AG08396 (cell line): ENCODE measurements at regions not wholly inside any gene's neighbourhood (a gene's known extent, or its start where the extent isn't known, plus 50 kb on each side); places are given as distances from the start of the nearest gene placed in this dataset.

ENCODE experiments used
- DNase-seq: peaks from one replicate; pipeline ENCODE4 v3.0.0; 2012; ENCODE audit warnings: low spot score, mixed read lengths

DNA sequence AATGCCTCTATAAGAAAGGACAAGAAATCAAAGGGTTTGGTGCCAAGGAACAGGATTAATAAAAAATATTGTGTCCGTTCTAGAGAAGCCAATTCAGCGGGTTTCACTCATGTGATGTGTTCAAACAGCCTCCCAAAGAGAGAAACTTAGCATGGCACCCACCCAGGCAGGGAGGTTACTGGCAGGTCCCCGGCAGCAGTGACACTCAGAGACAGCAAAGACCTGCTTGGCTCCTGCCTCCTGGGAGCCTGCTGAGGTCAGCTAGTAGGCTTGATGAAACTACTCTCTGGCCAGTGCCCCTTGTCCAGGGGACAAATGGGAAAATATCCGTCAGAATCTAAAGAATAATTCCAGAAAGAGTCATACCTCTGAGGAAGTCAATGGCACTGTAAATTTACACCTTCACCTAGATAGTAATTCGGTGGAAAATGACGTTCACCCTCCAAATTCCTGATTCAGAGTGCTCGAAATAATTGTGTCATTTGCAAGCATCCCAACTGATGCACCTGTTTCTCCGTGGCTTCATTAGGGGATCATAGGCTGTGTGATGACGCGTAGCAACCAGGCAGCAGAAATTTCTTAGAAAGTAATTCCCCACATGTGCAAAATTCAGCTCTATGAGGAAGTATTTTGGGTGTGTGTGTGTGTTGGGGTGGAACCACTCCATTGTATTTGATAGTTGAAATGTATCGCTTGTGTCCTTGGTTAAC, 481.5 kb upstream of the ZFHX3 start:
- no peak for DNase-seq

DNA sequence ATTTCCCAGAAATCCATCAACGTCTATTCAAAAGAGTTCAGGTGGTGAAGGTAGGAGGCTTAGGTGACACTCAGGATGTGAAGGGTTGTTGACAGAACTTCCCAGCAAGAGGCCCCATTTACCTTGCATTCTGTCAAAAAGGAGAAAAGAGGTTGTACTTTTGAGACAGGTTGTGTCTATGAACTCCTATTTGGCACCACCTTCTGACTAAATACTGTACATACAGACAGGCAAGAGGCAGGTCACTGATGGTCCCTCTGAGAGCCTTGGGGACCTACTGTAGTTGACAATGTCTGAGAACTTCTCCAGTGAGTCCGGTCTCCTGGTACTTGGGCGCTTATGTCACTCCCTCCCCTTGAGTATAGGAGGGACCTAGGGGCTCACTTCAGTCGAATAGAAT, 479.3 kb upstream of the ZFHX3 start:
- no peak for DNase-seq

DNA sequence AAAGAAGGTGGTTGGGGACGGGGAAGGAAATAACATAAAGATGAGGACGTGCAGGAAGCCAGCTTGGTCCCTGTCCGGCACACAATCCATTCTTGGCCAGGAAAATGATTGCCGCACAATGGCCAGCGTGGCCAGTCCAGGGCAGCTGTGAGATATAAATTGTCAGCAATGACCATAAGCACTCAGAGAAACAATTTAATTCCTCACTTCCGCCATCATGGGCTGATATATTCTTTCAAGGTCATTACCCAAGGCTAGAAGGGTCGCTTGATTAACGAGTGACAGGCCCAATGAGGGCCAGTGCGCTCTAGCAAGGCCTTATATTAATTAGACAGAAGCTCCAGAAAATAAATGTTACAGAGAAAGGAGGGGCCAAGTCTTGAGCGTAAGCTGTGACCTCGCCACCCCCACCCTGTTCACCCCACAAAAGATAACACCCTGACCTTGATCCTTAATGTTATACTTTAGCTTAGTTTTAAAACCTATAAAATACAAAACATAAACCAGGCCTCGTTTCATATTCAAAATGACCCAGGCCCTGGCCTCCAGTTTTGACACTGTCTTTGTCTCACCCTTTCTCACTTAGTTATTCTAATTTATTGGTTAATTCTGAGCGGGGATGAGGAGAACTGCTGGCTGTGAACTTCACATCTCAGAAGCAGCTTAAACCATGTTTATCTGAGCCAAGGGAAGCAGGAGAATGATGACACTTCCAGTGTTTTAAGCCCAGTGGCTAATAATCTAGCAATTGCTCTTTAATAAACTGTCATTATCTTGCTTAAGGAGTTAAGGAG, 478.3 kb upstream of the ZFHX3 start:
- no peak for DNase-seq

DNA sequence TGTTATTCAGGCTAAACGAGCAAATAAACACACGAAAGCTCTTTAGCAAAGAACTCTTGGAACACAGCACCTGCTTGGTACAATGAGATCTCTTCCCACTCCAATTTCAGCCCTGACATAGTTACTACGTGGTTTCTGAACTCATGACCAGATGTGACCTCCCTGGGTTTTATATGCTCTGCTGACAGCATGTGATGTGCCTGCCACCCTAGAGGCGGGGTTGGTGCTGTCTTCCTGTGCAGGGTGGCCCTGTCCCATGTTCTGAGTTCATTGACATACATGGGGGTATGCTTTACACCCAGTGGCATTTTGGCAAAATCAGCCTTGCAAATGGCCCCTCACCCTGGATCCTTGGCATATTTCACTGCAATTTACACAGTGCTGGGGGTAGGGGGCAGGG, 475.3 kb upstream of the ZFHX3 start:
- no peak for DNase-seq

DNA sequence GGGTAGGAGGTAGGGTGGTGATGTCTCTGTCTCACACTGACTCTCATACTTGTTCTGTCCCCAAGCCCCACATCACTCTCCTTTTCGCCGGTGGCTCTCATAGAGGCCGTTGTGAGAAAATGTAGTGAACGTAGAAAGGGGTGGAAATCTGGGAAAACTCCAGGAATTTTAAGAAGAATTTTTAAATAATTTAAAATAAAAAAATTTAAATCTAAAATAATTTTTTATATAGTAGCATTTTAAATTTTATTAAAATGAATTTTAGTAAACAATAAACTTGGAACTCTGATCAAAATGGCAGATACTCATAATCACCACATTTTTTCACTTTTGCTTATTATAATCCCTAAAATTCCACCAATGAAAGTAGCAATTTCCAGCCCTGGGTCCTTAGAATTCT, 473.6 kb upstream of the ZFHX3 start:
- DNase-seq = no peak

DNA sequence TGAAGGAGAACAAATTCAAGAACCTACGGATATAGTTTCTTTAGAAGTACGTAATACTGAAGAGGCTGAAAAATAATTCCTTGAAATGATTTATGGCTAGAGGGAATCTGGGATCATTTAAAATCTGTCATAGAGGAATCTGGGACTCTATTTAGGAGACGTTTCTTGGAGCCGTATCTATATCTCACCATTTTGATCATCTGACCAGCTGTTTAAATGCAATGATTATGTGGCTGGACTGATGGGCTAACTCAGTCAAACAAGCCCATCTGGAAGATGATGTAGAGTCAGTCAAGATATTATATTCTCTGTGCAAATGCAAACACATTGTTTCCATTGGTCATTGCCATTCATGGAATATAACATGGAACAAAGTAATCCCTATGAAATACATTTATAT, 467.7 kb upstream of the ZFHX3 start:
- DNase-seq = no peak

DNA sequence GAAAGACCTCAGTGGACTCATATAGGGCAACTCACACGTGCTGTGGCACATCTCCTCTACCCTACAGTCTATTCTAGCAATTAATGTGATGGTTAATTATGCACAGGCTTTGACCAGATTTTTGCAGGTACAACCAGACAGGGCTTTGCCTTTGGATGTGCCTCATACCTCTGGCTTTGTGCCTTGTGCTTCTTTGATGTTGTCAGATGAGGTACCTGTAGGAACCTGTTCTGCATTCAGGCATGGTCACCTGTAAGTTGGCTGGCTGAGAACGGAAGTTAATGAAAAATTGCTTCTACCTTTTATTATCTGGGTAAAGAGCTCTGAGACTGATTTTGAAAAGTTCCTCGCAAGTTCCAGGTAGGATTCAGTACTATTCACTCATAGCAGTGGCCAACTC, 462.9 kb upstream of the ZFHX3 start:
- DNase-seq = no peak

DNA sequence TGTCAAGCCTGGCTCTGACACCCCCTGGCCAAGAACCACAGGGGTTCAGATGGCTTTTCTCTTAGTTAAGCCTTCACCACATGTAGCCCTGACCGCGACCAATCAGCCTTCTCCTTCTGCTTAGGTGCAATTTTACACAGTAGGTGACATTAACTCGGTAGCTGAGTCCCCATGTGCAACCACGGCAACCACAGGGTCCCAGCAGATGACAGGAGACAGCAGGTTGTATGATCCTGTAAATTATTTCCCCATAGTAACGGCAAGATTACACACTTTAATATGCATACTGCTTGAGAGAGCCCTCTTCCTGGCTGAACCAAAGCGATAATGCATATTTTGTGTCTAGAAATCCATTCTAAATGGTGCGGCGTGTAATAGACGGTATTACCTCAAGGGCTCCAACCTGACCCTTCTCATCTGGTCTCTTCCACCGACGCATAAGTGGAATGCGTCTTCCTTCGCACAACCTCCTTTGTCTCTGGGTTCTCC, 458.7 kb upstream of the ZFHX3 start:
- no peak for DNase-seq

DNA sequence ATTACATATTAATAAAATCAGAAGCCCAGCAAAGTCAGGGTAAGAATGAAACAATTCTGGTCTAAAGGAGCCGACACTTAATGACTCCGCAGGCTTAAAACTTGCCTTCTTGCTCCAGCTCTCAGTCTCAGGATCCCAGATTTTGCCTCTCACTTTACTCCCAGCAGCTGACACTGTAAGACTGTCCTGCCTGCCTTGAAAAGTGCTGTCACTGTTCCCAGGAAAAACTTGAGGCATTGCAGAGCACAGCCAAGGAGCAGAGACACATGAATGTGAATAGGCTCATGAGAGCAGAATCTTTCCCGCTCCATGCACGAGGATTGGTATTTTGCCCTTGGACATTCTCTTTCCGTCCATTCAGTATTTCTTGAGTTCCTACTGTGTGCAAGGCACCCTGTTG, 457.6 kb upstream of the ZFHX3 start:
- no peak for DNase-seq

DNA sequence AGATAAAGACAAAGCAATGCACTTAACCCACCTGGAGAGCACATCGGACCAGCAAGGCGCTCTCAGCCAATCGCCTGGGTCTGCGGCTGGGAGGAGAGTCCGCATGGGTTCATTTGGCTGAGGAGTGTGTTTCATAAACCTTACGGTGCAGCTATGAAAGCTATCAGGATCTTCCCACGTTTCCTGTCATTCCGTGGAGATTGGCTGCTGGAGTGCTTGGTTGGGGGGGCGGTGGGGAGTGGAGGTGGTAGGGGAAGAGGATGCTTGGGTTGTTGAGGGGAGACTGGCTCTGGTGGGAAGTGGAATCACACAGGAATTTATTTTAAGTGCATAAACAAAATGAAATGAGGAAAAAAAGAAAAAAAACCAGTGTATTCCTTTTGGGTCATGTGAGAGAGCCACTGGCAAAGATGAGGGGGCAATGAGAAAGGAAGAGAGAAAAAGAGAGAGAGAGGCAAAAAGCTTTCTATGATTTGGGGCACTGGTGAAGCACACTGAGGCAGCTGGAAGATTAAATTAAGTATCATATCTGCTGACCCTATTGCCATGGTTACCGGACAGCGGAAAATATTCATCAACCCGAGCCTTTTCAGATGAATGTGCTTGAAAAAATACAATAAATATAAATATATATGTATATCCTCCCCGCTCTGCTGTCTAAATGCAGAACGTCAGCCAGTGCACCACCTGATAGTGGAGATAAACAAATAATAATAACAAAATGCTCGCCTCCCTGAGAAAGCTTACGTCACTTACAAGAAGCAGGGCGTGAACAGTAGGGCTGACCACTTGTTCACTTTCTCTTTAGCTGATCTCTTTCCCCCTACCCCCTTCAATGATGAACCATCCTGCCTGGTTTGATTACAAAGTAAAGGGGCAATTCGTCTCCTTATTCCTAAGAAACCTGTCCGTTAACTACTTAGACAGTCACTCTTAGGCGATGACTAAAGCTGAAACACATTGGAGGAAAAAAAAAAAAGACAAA, 457.0 kb upstream of the ZFHX3 start:
- DNase-seq = no peak

DNA sequence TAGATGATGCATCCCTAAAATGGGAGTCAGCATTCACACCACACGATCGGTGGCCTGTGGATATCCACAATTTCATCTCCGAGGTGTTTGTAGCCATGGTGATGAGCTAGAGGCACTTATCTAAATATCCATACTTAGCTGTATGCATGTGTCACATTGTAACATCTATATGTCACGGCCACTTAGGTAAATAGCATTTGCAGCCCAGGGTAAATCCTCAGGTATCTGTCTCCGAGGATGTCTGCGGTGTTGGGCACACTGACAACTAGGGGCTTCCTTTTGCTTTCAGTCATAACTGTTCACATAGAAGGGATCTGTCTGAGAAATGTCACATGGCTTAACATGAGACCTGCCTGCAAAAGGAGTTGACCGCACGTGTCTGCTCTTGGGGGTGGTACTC, 455.2 kb upstream of the ZFHX3 start:
- no peak for DNase-seq

DNA sequence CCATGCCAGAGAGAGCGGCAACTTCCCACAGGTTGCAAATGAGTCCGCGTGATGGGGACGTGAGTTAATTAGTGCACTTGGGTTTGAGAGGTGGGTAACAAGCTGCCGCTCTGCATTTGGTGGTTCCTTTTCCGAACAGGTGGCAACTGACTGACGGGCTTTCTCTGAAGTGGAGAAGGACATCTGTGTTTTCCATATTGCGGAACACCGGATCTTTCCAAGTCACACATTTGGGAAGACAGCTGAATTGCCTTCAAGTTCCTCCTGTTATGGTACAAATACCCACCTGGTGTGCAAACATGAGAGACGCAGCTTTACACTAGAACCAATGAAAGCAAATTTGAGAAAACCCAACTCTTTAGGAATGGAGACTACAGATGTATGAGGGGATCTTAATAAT, 451.3 kb upstream of the ZFHX3 start:
- no peak for DNase-seq

DNA sequence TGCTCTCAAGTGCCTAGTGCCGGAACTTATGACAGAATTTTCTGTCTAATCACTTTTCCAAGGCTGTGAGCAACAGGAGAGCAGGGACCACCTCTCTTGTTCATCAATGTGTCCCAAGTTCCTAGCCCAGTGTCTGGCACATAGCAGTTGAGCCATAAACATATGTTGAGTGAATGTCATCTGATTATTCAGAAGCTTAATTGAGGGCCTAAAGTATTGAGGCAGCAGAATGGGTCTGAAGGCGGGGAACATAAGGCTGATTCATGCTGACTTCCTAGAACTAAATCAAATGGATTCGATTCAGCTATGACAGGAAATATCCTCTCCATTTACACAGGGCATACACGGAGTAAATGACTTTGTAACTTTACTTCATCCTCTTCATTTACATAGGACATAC, 438.0 kb upstream of the ZFHX3 start:
- DNase-seq = no peak

DNA sequence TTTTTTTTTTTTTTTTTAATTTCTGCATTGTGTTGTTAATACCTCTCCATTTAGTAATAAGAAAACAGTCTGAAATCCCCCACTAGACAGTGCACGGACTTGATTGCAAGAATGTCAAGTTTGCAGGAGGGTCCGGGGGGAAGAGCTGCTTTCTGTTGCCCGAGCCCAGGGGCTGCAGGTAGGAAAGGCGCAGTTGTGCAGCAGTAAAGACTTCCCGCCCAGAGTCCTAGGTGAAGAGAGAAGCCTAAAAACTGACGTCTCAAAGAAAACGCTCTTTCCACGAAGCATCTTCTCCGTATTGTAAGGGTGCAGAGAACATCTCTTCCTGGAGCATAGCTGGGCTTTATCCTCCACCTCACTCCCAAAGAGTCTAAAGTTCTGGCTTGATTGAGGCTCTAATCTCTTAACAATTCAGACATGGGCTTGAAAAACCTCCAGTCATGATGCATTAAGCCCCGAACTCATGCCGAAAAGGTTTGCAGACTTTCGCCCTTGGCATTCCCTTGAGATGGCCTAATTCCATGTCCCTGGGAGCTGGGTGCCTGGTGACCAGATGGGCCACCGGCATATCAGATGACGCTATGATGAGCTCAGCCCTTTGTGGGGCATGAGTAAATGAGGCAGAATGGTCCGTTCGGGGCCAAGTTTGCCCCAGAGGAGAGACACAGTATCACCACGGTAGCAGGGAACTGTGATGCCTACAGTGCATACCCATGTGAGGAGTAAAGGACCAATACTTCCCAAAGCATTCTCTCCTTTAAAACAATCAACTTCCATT, 436.2 kb upstream of the ZFHX3 start:
- no peak for DNase-seq

DNA sequence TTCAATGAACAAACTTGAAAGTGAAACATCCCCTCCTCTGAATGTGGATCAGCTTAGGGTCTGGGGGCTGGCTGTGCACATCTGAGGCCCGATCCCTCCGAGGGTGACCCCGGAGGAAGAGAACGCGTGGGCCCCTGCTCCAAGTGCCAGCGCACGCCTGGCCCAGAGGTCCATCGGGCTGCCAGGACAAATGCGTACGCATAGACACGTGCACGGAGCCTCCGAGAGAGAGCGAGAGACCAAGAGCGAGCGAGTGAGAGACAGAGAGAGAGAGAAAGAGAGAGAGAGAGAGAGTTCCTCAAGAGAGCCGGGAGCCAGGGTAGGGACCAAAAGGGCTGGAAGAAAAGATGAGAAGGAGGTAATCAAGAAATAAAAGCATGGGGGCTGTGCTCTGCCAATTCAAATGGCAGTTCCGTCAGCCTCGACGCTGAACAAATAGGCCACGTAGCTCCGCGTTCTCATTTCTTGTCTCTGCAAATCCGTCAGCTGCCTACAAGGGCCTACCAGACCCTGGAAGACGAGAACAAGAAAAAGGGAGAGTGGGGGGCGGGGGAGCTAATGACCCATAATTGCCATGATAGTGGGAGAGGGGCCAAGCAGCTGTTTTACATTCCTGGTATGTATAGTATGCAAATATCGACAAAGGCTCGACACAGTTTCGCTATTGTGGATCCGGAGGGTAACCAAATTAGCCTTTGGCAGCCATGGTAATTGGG, 435.3 kb upstream of the ZFHX3 start:
- no peak for DNase-seq

DNA sequence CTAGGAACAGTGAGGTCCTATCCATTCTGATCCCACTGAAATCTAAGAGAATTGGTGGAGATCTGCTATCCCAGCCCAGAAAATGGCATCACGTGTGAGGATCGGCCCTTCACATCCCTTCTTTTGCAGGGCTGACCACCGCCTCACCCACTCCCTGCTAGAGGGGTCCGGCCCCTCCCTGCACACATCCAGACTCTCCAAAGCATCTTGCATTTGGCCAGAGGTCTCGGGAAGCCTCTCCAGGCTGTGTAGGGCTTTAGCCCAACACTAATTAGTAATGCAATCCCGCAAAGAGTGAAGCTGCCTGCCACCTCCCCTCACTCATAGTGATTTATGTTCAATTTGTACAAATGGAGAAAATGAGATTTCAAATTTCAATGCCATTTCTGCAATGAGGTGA, 434.4 kb upstream of the ZFHX3 start:
- no peak for DNase-seq

DNA sequence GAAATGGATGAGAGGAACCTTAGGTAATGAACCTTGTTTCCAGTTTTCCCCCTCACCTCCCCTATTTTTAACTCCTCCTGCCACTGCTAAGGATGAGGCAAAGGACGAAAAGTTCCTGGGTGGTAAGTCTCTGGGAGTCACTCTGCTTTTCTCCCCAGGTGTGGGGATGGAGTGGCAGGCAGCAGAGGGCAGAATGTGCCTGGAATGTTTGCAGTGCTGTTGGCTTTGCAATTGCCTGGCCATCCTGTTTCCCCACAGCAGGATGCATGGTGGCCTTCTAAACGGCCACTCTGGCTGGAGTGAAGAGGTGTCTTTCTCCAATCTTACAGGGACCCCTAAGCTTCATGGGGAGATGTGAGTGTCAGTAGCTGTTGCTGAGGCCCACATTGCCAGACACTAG, 432.5 kb upstream of the ZFHX3 start:
- DNase-seq = no peak

DNA sequence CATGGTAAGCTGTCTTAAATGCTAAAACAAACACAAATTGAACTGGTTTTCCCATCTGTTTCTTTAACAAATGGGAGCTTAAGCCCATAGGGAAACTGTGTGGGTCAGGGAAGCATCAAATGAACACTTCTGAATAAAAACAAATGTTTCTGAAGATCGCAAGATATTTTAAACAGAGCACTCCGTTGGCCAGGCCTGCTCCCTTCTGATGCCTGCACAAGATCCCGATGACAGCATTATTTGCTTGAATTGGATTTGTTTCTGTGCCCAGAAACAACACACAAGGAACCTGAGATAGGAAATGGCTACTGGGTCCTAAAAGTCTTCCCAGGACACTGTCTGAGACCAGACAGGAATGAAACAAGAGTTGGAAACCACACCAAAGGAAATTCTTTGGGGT, 425.8 kb upstream of the ZFHX3 start:
- DNase-seq = no peak

DNA sequence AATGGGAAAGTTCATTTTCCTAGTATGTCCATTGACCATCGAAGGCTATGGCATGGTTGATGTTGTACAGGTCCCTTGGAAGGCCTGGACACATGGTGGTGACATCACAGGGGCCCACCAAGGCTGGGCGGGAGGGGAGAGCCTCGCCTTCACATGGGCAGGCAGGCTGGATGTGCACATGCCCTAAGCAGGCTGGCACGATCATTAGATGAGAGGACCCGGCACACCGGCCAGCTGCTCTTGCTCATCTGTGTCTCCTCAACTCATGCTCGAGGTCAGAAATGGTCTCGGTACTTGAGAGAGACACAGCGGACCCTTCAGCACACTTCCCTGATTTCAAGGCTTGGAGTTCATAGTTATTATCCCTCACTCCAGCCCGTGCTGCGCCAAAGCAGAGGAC, 416.9 kb upstream of the ZFHX3 start:
- no peak for DNase-seq

DNA sequence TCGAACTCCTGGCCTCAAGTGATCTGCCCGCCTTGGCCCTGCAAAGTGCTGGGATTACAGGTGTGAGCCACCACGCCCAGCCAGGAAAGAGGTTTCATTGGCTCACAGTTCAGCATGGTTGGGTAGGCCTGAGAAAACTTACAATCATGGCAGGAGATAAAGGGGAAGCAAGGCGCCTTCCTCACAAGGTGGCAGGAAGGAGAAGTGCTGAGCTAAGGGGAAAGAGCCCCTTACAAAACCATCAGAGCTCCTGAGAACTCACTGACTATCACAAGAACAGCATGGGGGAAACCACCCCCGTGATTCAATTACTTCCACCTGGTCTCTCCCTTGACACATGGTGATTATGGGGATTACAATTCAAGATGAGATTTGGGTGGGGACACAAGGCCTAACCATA, 411.7 kb upstream of the ZFHX3 start:
- DNase-seq = no peak

DNA sequence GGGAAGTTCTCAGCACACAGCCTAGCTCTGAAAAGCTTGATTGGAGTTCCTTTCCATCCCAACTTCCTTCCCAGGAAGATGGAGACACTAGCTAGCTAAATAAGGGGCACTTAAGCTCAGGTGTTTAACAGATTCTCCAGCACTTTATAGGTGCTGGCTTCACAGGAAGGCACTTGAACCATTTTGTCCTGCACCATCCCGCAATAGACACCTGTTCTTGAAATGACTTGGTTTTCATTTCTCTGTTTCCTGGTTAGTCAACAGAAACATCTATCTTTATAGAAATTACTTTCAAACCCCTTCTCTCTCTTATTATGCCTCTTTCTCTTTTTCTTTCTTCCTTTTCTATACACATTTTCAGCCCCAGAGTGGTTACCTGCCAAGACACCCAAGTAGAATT, 409.9 kb upstream of the ZFHX3 start:
- DNase-seq = no peak
